ENCODE measurements at regions not wholly inside any gene's neighbourhood (a gene's known extent, or its start where the extent isn't known, plus 50 kb on each side); places are given as distances from the start of the nearest gene placed in this dataset.

GRCh38 chr6:150312844-150313584 lies 55.8 kb upstream of the IYD start:
- H3K27me3 Mint-ChIP-seq: peaks cover 6% of the 10 kb centered on the region
- peaks cover 5% of the 10 kb centered on the region for H3K4me1 Mint-ChIP-seq (ENCODE audit: unreplicated experiment)
- no peak overlapping the region for H3K4me3 Mint-ChIP-seq
- H3K9me3 Mint-ChIP-seq: peaks cover 5% of the 10 kb centered on the region
- no peak for DNase-seq (ENCODE audit: extremely low spot score, unreplicated experiment)
- H3K36me3 Mint-ChIP-seq: no peaks in the 10 kb centered on the region
- no peak overlapping the region for H3K27ac Mint-ChIP-seq
- TF ChIP-seq, protein P1, sequence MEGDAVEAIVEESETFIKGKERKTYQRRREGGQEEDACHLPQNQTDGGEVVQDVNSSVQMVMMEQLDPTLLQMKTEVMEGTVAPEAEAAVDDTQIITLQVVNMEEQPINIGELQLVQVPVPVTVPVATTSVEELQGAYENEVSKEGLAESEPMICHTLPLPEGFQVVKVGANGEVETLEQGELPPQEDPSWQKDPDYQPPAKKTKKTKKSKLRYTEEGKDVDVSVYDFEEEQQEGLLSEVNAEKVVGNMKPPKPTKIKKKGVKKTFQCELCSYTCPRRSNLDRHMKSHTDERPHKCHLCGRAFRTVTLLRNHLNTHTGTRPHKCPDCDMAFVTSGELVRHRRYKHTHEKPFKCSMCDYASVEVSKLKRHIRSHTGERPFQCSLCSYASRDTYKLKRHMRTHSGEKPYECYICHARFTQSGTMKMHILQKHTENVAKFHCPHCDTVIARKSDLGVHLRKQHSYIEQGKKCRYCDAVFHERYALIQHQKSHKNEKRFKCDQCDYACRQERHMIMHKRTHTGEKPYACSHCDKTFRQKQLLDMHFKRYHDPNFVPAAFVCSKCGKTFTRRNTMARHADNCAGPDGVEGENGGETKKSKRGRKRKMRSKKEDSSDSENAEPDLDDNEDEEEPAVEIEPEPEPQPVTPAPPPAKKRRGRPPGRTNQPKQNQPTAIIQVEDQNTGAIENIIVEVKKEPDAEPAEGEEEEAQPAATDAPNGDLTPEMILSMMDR (conservative IDR thresholded peaks at IDR 0.05): no peak

GRCh38 chr6:150313781-150314180 lies 55.0 kb upstream of the IYD start:
- TF ChIP-seq, protein P1 (conservative IDR thresholded peaks at IDR 0.05): no peak
- peaks cover 5% of the 10 kb centered on the region for H3K4me1 Mint-ChIP-seq (ENCODE audit: unreplicated experiment)
- peaks cover 3% of the 10 kb centered on the region for H3K27me3 Mint-ChIP-seq
- H3K27ac Mint-ChIP-seq: no peak overlapping the region
- no peak for DNase-seq (ENCODE audit: extremely low spot score, unreplicated experiment)
- no peak overlapping the region for H3K4me3 Mint-ChIP-seq
- H3K36me3 Mint-ChIP-seq: no peaks in the 10 kb centered on the region
- H3K9me3 Mint-ChIP-seq: peaks cover 5% of the 10 kb centered on the region

- Mint-ChIP-seq H3K4me1 (ENCODE audit: unreplicated experiment) (peaks cover 5% of the 10 kb centered on the region), H3K27me3 (peaks cover 3% of the 10 kb centered on the region), H3K27ac (no peak overlapping the region), H3K4me3 (no peak overlapping the region), H3K36me3 (no peaks in the 10 kb centered on the region), H3K9me3 (peaks cover 5% of the 10 kb centered on the region)
- TF ChIP-seq, protein P1 (conservative IDR thresholded peaks at IDR 0.05): no peak
- no peak for DNase-seq (ENCODE audit: extremely low spot score, unreplicated experiment)
Measured at GRCh38 chr6:150314230-150315188, 54.3 kb upstream of the IYD start.

DNA sequence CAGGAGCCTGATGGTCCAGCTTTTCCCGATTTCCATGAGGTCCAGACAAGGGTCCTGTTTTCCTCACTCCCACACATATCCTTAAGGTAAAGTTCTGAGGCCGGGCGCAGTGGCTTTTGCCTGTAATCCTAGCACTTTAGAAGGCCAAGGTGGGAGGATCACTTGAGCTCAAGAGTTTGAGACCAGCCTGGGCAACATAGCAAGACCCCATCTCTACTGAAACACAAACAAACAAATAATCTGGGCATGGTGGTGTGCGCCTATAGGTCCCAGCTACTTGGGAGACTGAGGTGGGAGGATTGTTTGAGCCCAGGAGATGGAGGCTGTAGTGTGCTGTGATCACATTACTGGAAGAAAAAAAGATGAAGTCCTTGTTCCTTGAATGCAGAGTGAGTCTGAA lies 53.2 kb upstream of the IYD start:
- Mint-ChIP-seq H3K9me3 (peaks cover 5% of the 10 kb centered on the region), H3K4me1 (ENCODE audit: unreplicated experiment) (peaks cover 5% of the 10 kb centered on the region), H3K36me3 (no peaks in the 10 kb centered on the region), H3K4me3 (no peak overlapping the region), H3K27me3 (peaks cover 3% of the 10 kb centered on the region), H3K27ac (no peak overlapping the region)
- TF ChIP-seq, protein P1 (conservative IDR thresholded peaks at IDR 0.05): no peak
- DNase-seq (ENCODE audit: extremely low spot score, unreplicated experiment): no peak

DNA sequence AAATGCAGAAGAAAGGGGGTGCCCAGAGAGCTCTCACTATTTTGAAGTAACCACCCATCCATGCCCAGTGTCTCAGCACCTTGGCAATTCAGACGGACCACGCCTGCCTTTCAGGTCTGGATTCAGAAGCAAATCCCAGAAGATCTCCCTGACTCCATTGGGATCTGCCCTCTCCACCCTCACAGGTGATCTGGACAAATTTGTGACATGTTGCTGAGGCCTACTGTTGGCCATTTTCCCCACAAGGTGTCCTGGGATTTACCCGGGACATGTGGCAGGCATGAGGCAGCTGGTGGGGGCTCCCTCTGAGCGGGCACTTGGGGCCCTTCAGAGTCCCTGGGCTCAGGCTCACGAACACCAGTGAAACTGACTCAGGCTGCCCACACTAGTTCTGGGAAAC lies 51.9 kb upstream of the IYD start:
- peaks cover 5% of the 10 kb centered on the region for H3K4me1 Mint-ChIP-seq (ENCODE audit: unreplicated experiment)
- H3K4me3 Mint-ChIP-seq: no peak overlapping the region
- H3K9me3 Mint-ChIP-seq: peaks cover under 1% of the 10 kb centered on the region
- DNase-seq (ENCODE audit: extremely low spot score, unreplicated experiment): no peak
- H3K36me3 Mint-ChIP-seq: no peaks in the 10 kb centered on the region
- no peak overlapping the region for H3K27ac Mint-ChIP-seq
- H3K27me3 Mint-ChIP-seq: peaks cover 5% of the 10 kb centered on the region
- TF ChIP-seq, protein P1 (conservative IDR thresholded peaks at IDR 0.05): no peak

Measured in type B pancreatic cell (in vitro differentiated cells).